Spinal cord (tissue), 9 donors: ENCODE measurements at regions not wholly inside any gene's neighbourhood (a gene's known extent, or its start where the extent isn't known, plus 50 kb on each side); places are given as distances from the start of the nearest gene placed in this dataset.

Experiments used
- DNase-seq, 6 donors: peaks; one replicate each; pipeline versions ENCODE4 v3.0.0 to v3.0.0-alpha.2; 2013 to 2015; ENCODE audit warnings: low spot score in 6 of 6, low read depth in 4 of 6
- H3K27ac ChIP-seq: one replicate; pipeline ENCODE4 v1.5.1; 2013; ENCODE audit warnings: low read depth, low read length, control low read depth
- H3K27me3 ChIP-seq: one replicate; pipeline ENCODE4 v1.6.1; 2013; ENCODE audit warnings: low read length; ENCODE audit not compliant: control insufficient read depth, insufficient read depth
- H3K36me3 ChIP-seq: one replicate; pipeline ENCODE4 v1.6.1; 2013; ENCODE audit warnings: low read length; ENCODE audit not compliant: control insufficient read depth, insufficient read depth
- H3K4me1 ChIP-seq: one replicate; pipeline ENCODE4 v1.6.1; 2013; ENCODE audit warnings: low read length; ENCODE audit not compliant: control insufficient read depth, insufficient read depth
- H3K4me3 ChIP-seq: one replicate; pipeline ENCODE4 v1.5.1; 2013; ENCODE audit warnings: low read depth, low read length, control low read depth
- H3K9me3 ChIP-seq: one replicate; pipeline ENCODE4 v1.6.1; 2013; ENCODE audit warnings: low read length; ENCODE audit not compliant: control insufficient read depth, insufficient read depth
- WGBS: methylation state at CpG from one replicate; pipeline ENCODE4 v1.1.5; 2013; ENCODE audit warnings: missing lambda C conversion rate; ENCODE audit not compliant: insufficient coverage; 5-methylcytosine and 5-hydroxymethylcytosine counted together
- donor health status: healthy.

DNA sequence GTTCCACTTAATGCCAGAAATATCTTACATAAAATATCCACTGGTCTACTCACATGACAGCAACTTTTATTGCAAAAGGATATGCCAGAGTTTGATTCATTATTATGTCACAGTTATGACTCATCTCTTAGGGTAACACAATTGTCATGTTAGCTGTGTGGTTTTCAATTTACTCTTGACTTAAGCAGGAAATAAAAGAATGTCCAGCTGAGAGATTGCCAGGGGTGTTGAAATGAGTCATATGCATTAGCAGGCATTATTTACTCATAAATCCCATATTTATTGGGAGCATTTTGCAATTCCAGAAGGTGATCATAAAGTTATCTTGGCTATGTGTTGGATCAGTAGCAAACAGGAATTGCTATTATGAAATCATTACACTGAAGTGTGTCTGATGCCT is 1164.6 kb upstream of the CDH18 start:
- H3K4me1 ChIP-seq, result no peaks in the 10 kb centered on the region
- H3K4me3 ChIP-seq, result no peak overlapping the region
- no peaks in the 10 kb centered on the region for H3K27me3 ChIP-seq
- H3K9me3 ChIP-seq, result peaks cover 3% of the 10 kb centered on the region
- no peaks in the 10 kb centered on the region for H3K36me3 ChIP-seq
- peak in 1 of 6 donors; percentile 19 for DNase-seq
- no peak overlapping the region for H3K27ac ChIP-seq

DNA sequence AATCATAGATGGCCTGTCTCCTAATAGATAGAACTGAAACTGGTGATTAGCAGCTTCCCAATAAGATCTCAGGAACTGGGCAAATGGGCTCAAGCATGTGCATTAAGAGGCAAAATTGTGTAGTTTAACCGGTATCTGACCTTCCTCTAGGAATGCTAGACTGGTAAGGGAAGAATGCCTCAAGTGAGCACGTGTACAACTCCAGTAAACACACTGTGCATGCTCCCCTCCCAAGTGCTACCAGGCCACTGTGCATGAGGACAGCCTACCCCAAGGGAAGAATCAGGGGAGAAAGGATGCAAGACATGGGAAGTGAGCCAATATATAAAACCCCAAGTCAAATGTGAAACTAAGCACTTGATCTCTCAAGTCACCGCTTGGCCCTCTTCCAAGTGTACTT is 1157.4 kb upstream of the CDH18 start:
- Histone ChIP-seq H3K27ac (no peak overlapping the region), H3K4me1 (no peaks in the 10 kb centered on the region), H3K9me3 (peaks cover 3% of the 10 kb centered on the region), H3K4me3 (no peak overlapping the region), H3K27me3 (no peaks in the 10 kb centered on the region), H3K36me3 (no peaks in the 10 kb centered on the region)
- WGBS, result 100% methylated on average over 2 of the region's 3 CpGs
- no peak for DNase-seq

DNA sequence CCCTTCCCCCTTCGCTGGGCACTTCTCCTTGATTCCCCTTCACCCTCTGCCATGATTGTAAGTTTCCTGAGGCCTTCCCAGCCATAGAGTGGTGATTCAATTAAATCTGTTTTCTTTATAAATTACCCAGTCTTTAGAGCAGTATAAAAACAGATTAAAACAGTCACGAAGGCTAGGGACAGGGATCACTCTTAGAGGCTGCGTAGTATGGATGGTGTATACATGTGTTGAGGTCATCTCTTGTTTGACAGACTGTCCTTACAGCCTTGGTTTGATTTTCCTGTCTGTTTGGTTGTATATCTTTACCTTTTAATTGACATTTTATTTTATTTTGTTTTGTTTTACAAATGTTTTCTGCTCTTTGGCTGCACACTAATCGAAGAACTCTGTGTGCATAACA is 1155.7 kb upstream of the CDH18 start:
- Histone ChIP-seq H3K27me3 (no peaks in the 10 kb centered on the region), H3K4me3 (no peak overlapping the region), H3K27ac (no peak overlapping the region), H3K4me1 (no peaks in the 10 kb centered on the region), H3K9me3 (peaks cover 3% of the 10 kb centered on the region), H3K36me3 (no peaks in the 10 kb centered on the region)
- WGBS, result no CpG with 5 or more reads among the region's 4 CpGs
- DNase-seq, result no peak

GRCh38 chr5:21142791-21143190 is 1154.8 kb upstream of the CDH18 start:
- Histone ChIP-seq H3K9me3 (no peaks in the 10 kb centered on the region), H3K27ac (no peak overlapping the region), H3K36me3 (no peaks in the 10 kb centered on the region), H3K4me1 (no peaks in the 10 kb centered on the region), H3K4me3 (no peak overlapping the region), H3K27me3 (no peaks in the 10 kb centered on the region)
- no peak for DNase-seq
- 91% methylated on average over 9 of the region's 9 CpGs for WGBS

DNA sequence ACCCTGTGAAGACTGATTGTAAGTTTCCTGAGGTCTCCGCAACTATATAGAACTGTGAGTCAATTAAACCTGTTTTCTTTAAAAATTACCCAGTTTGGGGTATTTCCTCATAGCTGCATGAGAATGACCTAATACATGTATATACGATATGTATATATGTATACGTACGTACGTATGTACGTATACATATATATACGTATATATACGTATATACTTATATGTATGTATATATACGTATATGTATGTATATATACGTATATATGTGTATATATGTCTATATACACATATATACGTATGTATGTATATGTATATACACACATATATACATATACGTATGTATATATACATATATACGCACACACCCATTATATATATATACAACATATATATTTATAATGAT is 1153.0 kb upstream of the CDH18 start:
- no peaks in the 10 kb centered on the region for H3K27me3 ChIP-seq
- H3K9me3 ChIP-seq, result no peaks in the 10 kb centered on the region
- no peak overlapping the region for H3K27ac ChIP-seq
- no CpG with 5 or more reads among the region's 13 CpGs for WGBS
- no peaks in the 10 kb centered on the region for H3K36me3 ChIP-seq
- no peaks in the 10 kb centered on the region for H3K4me1 ChIP-seq
- no peak for DNase-seq
- no peak overlapping the region for H3K4me3 ChIP-seq

GRCh38 chr5:21126236-21126635 is 1138.2 kb upstream of the CDH18 start:
- Histone ChIP-seq H3K4me1 (no peaks in the 10 kb centered on the region), H3K4me3 (no peak overlapping the region), H3K27ac (no peak overlapping the region), H3K36me3 (no peaks in the 10 kb centered on the region), H3K27me3 (no peaks in the 10 kb centered on the region), H3K9me3 (no peaks in the 10 kb centered on the region)
- no peak for DNase-seq

GRCh38 chr5:21125238-21125983 is 1137.4 kb upstream of the CDH18 start:
- Histone ChIP-seq H3K27ac (no peak overlapping the region), H3K9me3 (no peaks in the 10 kb centered on the region), H3K4me3 (no peak overlapping the region), H3K4me1 (no peaks in the 10 kb centered on the region), H3K27me3 (no peaks in the 10 kb centered on the region), H3K36me3 (no peaks in the 10 kb centered on the region)
- WGBS, result 100% methylated on average over 1 of the region's 3 CpGs
- DNase-seq, result peak in 1 of 6 donors; percentile 4

- Histone ChIP-seq H3K27ac (no peak overlapping the region), H3K9me3 (no peaks in the 10 kb centered on the region), H3K4me3 (no peak overlapping the region), H3K27me3 (no peaks in the 10 kb centered on the region), H3K4me1 (no peaks in the 10 kb centered on the region), H3K36me3 (no peaks in the 10 kb centered on the region)
- DNase-seq, result no peak
- WGBS, result no CpG with 5 or more reads among the region's 1 CpG
Measured at GRCh38 chr5:21121213-21121612, 1133.2 kb upstream of the CDH18 start.

DNA sequence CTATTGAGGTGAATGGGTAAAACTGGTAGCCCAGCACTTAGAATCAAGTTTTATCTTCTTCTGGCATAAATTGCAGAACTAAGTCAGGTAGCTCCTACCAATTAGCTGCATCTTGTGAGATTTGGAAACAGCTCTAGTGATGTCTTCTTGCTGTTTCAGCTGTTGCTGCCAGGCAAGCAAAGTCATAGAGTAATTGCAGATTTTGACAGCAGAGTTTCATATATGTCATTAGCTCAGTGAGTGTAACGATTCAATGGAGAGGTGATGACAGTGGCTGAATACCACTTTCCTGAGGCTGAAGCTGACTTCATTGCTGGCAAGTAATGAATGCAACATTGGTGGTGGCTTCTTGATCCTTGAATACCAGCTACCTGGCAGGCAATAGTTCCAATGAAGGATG is 1109.7 kb upstream of the CDH18 start:
- H3K27ac ChIP-seq, result no peak overlapping the region
- H3K9me3 ChIP-seq, result no peaks in the 10 kb centered on the region
- WGBS, result 80% methylated on average over 1 of the region's 1 CpG
- H3K4me1 ChIP-seq, result no peaks in the 10 kb centered on the region
- H3K36me3 ChIP-seq, result no peaks in the 10 kb centered on the region
- no peak overlapping the region for H3K4me3 ChIP-seq
- no peaks in the 10 kb centered on the region for H3K27me3 ChIP-seq
- DNase-seq, result peak in 1 of 6 donors; percentile 3

DNA sequence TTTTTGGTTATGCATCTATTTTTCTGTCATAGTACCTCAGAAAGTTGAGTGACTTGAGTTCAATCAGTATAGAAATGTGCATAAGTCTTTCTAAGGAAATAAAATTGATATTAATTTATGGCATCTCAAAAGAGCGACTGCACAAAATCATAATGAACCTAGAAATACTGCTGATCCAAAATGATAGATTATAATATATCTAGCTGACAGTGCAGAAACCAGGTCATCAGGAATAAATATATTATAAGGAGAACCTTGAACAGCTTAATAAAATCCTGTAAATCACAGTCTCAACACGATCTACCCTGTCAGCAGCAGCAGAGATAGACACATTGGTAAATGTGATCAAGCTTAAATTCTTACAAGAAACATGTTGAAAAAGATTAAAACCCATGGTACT is 1106.6 kb upstream of the CDH18 start:
- Histone ChIP-seq H3K4me1 (no peaks in the 10 kb centered on the region), H3K27ac (no peak overlapping the region), H3K36me3 (no peaks in the 10 kb centered on the region), H3K9me3 (no peaks in the 10 kb centered on the region), H3K27me3 (no peaks in the 10 kb centered on the region), H3K4me3 (no peak overlapping the region)
- no CpG with 5 or more reads among the region's 2 CpGs for WGBS
- peak in 1 of 6 donors; percentile 18 for DNase-seq
